ENCODE measurements at regions not wholly inside any gene's neighbourhood (a gene's known extent, or its start where the extent isn't known, plus 50 kb on each side); places are given as distances from the start of the nearest gene placed in this dataset.

DNA sequence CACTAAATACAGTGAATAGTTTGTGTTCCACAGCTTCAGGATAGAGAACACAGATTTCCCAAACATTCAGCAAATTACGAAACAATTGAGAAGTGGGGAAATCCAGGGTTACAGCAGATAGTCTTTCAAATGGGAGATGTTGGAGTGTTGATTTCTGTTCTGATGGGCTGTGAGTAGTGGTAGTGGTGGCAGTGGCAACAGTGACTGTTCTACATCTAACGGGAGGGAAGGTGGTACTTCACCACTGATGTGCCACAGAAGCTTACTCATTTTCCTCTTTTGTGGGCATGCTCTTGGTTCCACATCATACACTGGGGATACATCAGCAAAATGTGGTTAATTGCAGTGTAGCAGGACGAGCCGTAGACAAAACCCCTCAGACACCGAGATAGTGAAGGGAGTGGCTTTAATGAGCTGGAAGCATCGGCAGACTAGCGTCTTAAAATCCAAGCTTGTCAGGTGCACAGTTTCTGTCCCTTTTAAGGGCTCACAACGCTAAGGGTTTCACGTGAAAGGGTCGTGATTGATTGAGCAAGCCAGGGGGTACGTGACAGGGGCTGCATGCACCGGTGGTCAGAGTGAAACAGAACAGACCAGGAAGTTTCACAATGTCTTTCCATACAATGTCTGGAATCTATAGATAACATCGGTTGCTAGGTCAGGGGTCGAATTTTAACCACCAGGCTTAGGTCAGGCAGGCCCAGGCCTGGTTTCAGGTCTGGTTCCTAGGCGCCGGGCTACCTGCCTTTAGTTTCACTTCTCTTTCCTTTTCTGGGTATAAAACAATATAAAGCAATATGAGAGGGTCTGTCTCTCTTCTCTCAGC, 330.6 kb upstream of the FBXO33 start (continued):
- TF ChIP-seq ZNF552 (CRISPR knock-in tag; IDR thresholded peaks at IDR 0.05; ENCODE audit: borderline replicate concordance) (peak; percentile 96), GZF1 (CRISPR knock-in tag; IDR thresholded peaks at IDR 0.05) (peak; percentile 14; the same call in 1 of the 2 replicates), TP53 (CRISPR knock-in tag; conservative IDR thresholded peaks at IDR 0.05) (peak; percentile 70; the same call in 1 of the 2 replicates), ZSCAN30 (CRISPR knock-in tag; IDR thresholded peaks at IDR 0.05) (no peak), MIER3 (CRISPR knock-in tag; IDR thresholded peaks at IDR 0.05; ENCODE audit: borderline replicate concordance) (peak; percentile 81; the same call in 1 of the 2 replicates), IRF2 (CRISPR knock-in tag; IDR thresholded peaks at IDR 0.05) (peak; percentile 79), FLYWCH1 (CRISPR knock-in tag; IDR thresholded peaks at IDR 0.05) (peak; percentile 89; the same call in 1 of the 2 replicates), ZNF580 (CRISPR knock-in tag; IDR thresholded peaks at IDR 0.05; ENCODE audit: borderline replicate concordance, low read depth) (peak; percentile 80), BORCS8-MEF2B (CRISPR knock-in tag; IDR thresholded peaks at IDR 0.05) (peak; percentile 63; the same call in 1 of the 2 replicates), ZNF275 (CRISPR knock-in tag; IDR thresholded peaks at IDR 0.05; ENCODE audit: borderline replicate concordance) (peak; percentile 97), SNAPC2 (CRISPR knock-in tag; IDR thresholded peaks at IDR 0.05) (peak; percentile 73; the same call in 1 of the 2 replicates), ZSCAN31 (CRISPR knock-in tag; IDR thresholded peaks at IDR 0.05; ENCODE audit: low read depth) (peak; percentile 90; the same call in 1 of the 2 replicates), RCOR2 (CRISPR knock-in tag; IDR thresholded peaks at IDR 0.05) (peak; percentile 86), MXD4 (CRISPR knock-in tag; IDR thresholded peaks at IDR 0.05) (peak; percentile 61; the same call in 1 of the 2 replicates), MIER2 (CRISPR knock-in tag; IDR thresholded peaks at IDR 0.05) (0 out of 2 replicates have a peak, but pooled peaks have one; percentile 72), SMYD3 (CRISPR knock-in tag; IDR thresholded peaks at IDR 0.05) (peak; percentile 68; the same call in 1 of the 2 replicates), ZNF563 (CRISPR knock-in tag; IDR thresholded peaks at IDR 0.05) (peak; percentile 91), E2F2 (CRISPR knock-in tag; IDR thresholded peaks at IDR 0.05; ENCODE audit: borderline replicate concordance) (no peak), HOXD1 (CRISPR knock-in tag; IDR thresholded peaks at IDR 0.05) (peak; percentile 84; the same call in 1 of the 2 replicates), ZNF30 (CRISPR knock-in tag; IDR thresholded peaks at IDR 0.05) (peak; percentile 97)
- TF ChIP-seq, protein P1, sequence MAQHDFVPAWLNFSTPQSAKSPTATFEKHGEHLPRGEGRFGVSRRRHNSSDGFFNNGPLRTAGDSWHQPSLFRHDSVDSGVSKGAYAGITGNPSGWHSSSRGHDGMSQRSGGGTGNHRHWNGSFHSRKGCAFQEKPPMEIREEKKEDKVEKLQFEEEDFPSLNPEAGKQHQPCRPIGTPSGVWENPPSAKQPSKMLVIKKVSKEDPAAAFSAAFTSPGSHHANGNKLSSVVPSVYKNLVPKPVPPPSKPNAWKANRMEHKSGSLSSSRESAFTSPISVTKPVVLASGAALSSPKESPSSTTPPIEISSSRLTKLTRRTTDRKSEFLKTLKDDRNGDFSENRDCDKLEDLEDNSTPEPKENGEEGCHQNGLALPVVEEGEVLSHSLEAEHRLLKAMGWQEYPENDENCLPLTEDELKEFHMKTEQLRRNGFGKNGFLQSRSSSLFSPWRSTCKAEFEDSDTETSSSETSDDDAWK (CRISPR knock-in tag; IDR thresholded peaks at IDR 0.05): no peak
- TF ChIP-seq, protein P2, sequence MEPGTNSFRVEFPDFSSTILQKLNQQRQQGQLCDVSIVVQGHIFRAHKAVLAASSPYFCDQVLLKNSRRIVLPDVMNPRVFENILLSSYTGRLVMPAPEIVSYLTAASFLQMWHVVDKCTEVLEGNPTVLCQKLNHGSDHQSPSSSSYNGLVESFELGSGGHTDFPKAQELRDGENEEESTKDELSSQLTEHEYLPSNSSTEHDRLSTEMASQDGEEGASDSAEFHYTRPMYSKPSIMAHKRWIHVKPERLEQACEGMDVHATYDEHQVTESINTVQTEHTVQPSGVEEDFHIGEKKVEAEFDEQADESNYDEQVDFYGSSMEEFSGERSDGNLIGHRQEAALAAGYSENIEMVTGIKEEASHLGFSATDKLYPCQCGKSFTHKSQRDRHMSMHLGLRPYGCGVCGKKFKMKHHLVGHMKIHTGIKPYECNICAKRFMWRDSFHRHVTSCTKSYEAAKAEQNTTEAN (CRISPR knock-in tag; conservative IDR thresholded peaks at IDR 0.05): 0 out of 2 replicates have a peak, but pooled peaks have one; percentile 34

All from HepG2 (cell line).